MM.1S (cell line): ENCODE measurements at regions not wholly inside any gene's neighbourhood (a gene's known extent, or its start where the extent isn't known, plus 50 kb on each side); places are given as distances from the start of the nearest gene placed in this dataset.
"Not testable (repeated sequence)": the region's sequence is repeated elsewhere in the genome, so short reads cannot be mapped to it uniquely, and the experiment has no call there.

Experiments used
- DNase-seq: peaks from one replicate; pipeline ENCODE4 v3.0.0-alpha.2; 2015
- H2AFZ ChIP-seq: fragments of 300-600 bp; sonication (generic); 2 replicates; pipeline ENCODE4 v1.6.0; 2016; ENCODE audit warnings: antibody characterized with exemption, low read length
- H3F3A ChIP-seq: fragments of 300-600 bp; sonication (generic); 2 replicates; pipeline ENCODE4 v1.6.1; 2016; ENCODE audit warnings: mild to moderate bottlenecking, antibody characterized with exemption, low read length, moderate library complexity, mixed read lengths; ENCODE audit not compliant: insufficient read depth
- H3K27ac ChIP-seq: fragments of 300-600 bp; sonication (generic); 2 replicates; pipeline ENCODE4 v1.5.1; 2016; ENCODE audit warnings: mild to moderate bottlenecking, low read length
- H3K27me3 ChIP-seq: fragments of 300-600 bp; sonication (generic); replicated peaks from 2 replicates; pipeline ENCODE4 v1.6.0; 2016; ENCODE audit warnings: low read length; ENCODE audit not compliant: insufficient read depth
- H3K36me3 ChIP-seq: fragments of 300-600 bp; sonication (generic); replicated peaks from 2 replicates; pipeline ENCODE4 v1.6.1; 2016; ENCODE audit warnings: mild to moderate bottlenecking, low read length, mixed read lengths; ENCODE audit not compliant: insufficient read depth
- H3K4me1 ChIP-seq: fragments of 300-600 bp; sonication (generic); 2 replicates; pipeline ENCODE4 v1.6.1; 2016; ENCODE audit warnings: low read length, mixed read lengths
- H3K4me2 ChIP-seq: fragments of 300-600 bp; sonication (generic); 2 replicates; pipeline ENCODE4 v1.6.0; 2016; ENCODE audit warnings: low read depth, low read length
- H3K4me3 ChIP-seq: fragments of 300-600 bp; sonication (generic); 2 replicates; pipeline ENCODE4 v1.5.1; 2016; ENCODE audit warnings: low read length, mixed read lengths
- H3K79me2 ChIP-seq: fragments of 300-600 bp; sonication (generic); 2 replicates; pipeline ENCODE4 v1.6.1; 2016; ENCODE audit warnings: mixed run types, low read length, mixed read lengths
- H3K9ac ChIP-seq: fragments of 300-600 bp; sonication (generic); 2 replicates; pipeline ENCODE4 v1.6.1; 2016; ENCODE audit warnings: low read length, mixed read lengths
- H3K9me2 ChIP-seq: fragments of 300-600 bp; sonication (generic); replicated peaks from 2 replicates; pipeline ENCODE4 v1.6.1; 2016; ENCODE audit warnings: mild to moderate bottlenecking, low read length, mixed read lengths; ENCODE audit not compliant: insufficient read depth
- H3K9me3 ChIP-seq: fragments of 300-600 bp; sonication (generic); replicated peaks from 2 replicates; pipeline ENCODE4 v1.6.1; 2016; ENCODE audit warnings: mild to moderate bottlenecking, low read length, mixed read lengths; ENCODE audit not compliant: insufficient read depth
- H4K20me1 ChIP-seq: fragments of 300-600 bp; sonication (generic); 2 replicates; pipeline ENCODE4 v1.6.1; 2016; ENCODE audit warnings: mild to moderate bottlenecking, low read length, moderate library complexity, mixed read lengths; ENCODE audit not compliant: insufficient read depth
- EZH2 ChIP-seq: fragments of 300-600 bp; sonication (generic); optimal IDR thresholded peaks from 2 replicates; pipeline ENCODE3; 2017; ENCODE audit warnings: low read depth, mild to moderate bottlenecking, antibody characterized with exemption, low read length, mixed read lengths
- EZH2phosphoT487 ChIP-seq: fragments of 300-600 bp; sonication (generic); IDR thresholded peaks from 2 replicates; pipeline ENCODE4 v1.6.1; 2018; ENCODE audit warnings: antibody characterized with exemption, low read length
- TF ChIP-seq, protein P1 (sequence below): fragments of 300-600 bp; sonication (generic); IDR thresholded peaks from 2 replicates; pipeline ENCODE4 v1.5.1; 2016; ENCODE audit warnings: antibody characterized with exemption, low read length, mixed read lengths

DNA sequence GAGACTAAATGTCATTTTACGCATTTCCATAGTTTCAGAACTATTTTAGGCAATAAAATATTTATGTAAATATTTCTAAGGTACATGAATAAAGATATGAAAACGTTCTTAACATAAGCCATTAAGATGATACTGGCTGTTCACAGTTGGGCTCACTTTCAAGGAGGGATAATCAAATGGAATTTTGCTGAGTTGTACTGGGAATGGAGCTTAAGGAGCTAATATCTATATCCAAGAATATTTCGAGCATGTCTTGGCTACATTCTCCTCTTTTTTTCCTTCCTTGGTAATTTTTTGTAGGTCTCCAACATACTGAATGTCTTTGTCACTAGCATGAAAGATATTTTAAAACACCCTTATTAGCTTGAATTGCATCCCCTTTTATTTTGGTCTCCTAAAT lies 383.4 kb downstream of the RAP2B start:
- no peak for TF ChIP-seq EZH2
- no peak for TF ChIP-seq EZH2phosphoT487
- TF ChIP-seq, protein P1, sequence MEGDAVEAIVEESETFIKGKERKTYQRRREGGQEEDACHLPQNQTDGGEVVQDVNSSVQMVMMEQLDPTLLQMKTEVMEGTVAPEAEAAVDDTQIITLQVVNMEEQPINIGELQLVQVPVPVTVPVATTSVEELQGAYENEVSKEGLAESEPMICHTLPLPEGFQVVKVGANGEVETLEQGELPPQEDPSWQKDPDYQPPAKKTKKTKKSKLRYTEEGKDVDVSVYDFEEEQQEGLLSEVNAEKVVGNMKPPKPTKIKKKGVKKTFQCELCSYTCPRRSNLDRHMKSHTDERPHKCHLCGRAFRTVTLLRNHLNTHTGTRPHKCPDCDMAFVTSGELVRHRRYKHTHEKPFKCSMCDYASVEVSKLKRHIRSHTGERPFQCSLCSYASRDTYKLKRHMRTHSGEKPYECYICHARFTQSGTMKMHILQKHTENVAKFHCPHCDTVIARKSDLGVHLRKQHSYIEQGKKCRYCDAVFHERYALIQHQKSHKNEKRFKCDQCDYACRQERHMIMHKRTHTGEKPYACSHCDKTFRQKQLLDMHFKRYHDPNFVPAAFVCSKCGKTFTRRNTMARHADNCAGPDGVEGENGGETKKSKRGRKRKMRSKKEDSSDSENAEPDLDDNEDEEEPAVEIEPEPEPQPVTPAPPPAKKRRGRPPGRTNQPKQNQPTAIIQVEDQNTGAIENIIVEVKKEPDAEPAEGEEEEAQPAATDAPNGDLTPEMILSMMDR, result no peak
- no peak overlapping the region for H2AFZ ChIP-seq
- DNase-seq, result no peak
- no peak overlapping the region for H3K27ac ChIP-seq
- H3F3A ChIP-seq, result no peaks in the 10 kb centered on the region
- no peaks in the 10 kb centered on the region for H3K9me2 ChIP-seq
- no peaks in the 10 kb centered on the region for H3K9me3 ChIP-seq
- 0 out of 2 replicates have a peak, but pooled peaks cover 3% of the 10 kb centered on the region for H3K4me1 ChIP-seq
- no peak overlapping the region for H3K9ac ChIP-seq
- no peaks in the 10 kb centered on the region for H3K79me2 ChIP-seq
- H3K4me3 ChIP-seq, result no peak overlapping the region
- H3K27me3 ChIP-seq, result no peaks in the 10 kb centered on the region
- H3K4me2 ChIP-seq, result no peak overlapping the region
- no peaks in the 10 kb centered on the region for H4K20me1 ChIP-seq
- H3K36me3 ChIP-seq, result no peaks in the 10 kb centered on the region

GRCh38 chr3:153547970-153548369 lies 385.9 kb downstream of the RAP2B start:
- H4K20me1 ChIP-seq, result no peaks in the 10 kb centered on the region
- no peak overlapping the region for H3K4me3 ChIP-seq
- H3K9ac ChIP-seq, result no peak overlapping the region
- no peak overlapping the region for H3K4me2 ChIP-seq
- no peaks in the 10 kb centered on the region for H3K9me2 ChIP-seq
- 0 out of 2 replicates have a peak, but pooled peaks cover 3% of the 10 kb centered on the region for H3K4me1 ChIP-seq
- no peaks in the 10 kb centered on the region for H3K36me3 ChIP-seq
- H3K9me3 ChIP-seq, result no peaks in the 10 kb centered on the region
- H3K27ac ChIP-seq, result no peak overlapping the region
- no peaks in the 10 kb centered on the region for H3K79me2 ChIP-seq
- TF ChIP-seq, protein P1, result no peak
- TF ChIP-seq EZH2 (no peak), EZH2phosphoT487 (no peak)
- H3K27me3 ChIP-seq, result no peaks in the 10 kb centered on the region
- no peak overlapping the region for H2AFZ ChIP-seq
- no peaks in the 10 kb centered on the region for H3F3A ChIP-seq
- no peak for DNase-seq

GRCh38 chr3:153549686-153550085 lies 387.7 kb downstream of the RAP2B start:
- not testable (repeated sequence) for H3K4me1 ChIP-seq, H2AFZ ChIP-seq, H3K36me3 ChIP-seq, H3K9me3 ChIP-seq, H3K27me3 ChIP-seq, H3K9ac ChIP-seq, H3K4me3 ChIP-seq, H4K20me1 ChIP-seq, H3K79me2 ChIP-seq, H3F3A ChIP-seq, H3K27ac ChIP-seq, H3K4me2 ChIP-seq, H3K9me2 ChIP-seq
- DNase-seq, result peak; percentile 17

DNA sequence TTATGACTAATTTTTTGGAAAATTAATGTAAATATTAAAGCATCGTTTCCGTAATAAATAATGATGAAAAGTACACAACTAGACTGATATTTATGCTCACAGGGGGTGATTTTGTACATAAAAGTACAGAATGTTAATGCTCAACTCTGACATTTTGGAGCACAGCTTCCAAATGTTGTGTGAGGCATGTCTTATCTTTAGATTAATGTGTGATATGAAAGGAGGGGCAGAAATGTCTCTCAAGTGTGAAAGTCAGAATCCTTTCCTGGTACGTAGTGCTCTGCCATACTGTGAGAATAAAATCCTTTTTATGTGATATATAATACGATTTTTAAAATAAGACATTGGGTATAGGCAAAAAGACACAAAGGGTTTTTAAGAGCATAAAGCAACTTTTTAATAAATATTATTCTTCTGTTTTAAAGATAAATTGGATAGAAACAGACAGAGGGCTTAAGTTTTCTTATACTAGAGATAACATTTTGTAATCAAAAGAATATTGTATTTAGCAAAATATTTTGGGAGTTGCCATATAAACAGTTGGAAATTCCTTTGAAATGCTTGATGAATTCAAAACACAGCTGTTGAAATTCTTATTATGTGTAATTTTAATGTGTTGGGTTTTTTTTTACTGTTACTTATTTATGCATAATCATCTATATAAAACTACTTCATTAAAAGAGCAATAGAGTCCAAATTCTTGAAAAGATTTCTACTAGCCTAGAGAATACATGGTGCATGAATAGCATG lies 389.7 kb downstream of the RAP2B start:
- no peaks in the 10 kb centered on the region for H3K9me3 ChIP-seq
- H3F3A ChIP-seq, result no peaks in the 10 kb centered on the region
- no peak for DNase-seq
- H3K4me1 ChIP-seq, result 0 out of 2 replicates have a peak, but pooled peaks cover 3% of the 10 kb centered on the region
- H3K4me2 ChIP-seq, result no peak overlapping the region
- no peak overlapping the region for H3K27ac ChIP-seq
- H3K9ac ChIP-seq, result no peak overlapping the region
- no peak for TF ChIP-seq EZH2
- TF ChIP-seq, protein P1, result no peak
- TF ChIP-seq EZH2phosphoT487, result no peak
- no peaks in the 10 kb centered on the region for H4K20me1 ChIP-seq
- no peak overlapping the region for H3K4me3 ChIP-seq
- H3K27me3 ChIP-seq, result no peaks in the 10 kb centered on the region
- H3K9me2 ChIP-seq, result no peaks in the 10 kb centered on the region
- no peaks in the 10 kb centered on the region for H3K36me3 ChIP-seq
- H2AFZ ChIP-seq, result no peak overlapping the region
- no peaks in the 10 kb centered on the region for H3K79me2 ChIP-seq
